ENCODE measurements at regions not wholly inside any gene's neighbourhood (a gene's known extent, or its start where the extent isn't known, plus 50 kb on each side); places are given as distances from the start of the nearest gene placed in this dataset.

GRCh38 chr7:156028521-156028920 lies 216.3 kb upstream of the SHH start:
- no peak for DNase-seq (ENCODE audit: low read depth)
- TF ChIP-seq CTCF (IDR thresholded peaks at IDR 0.05; ENCODE audit: insufficient read depth, low read depth, low read length) = no peak

DNA sequence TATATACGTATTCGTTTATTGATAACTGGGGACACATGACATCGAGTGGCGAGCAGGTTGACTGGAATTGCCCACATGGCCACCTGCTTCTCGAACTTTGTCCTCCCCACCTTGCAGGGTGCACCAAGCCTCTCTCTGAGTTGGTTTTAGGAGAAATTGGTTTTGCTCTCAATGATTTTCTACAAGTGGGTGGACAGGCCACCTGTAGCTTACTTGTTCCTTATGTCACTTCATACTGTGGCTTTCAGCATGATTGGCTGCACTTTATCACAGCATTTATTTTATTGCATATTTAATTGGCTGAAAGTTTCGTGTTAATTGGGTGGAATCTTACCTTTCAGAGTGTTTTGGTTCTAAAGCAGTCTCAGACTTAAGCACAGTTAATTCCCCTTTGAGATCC lies 215.6 kb upstream of the SHH start:
- H3K4me3 ChIP-seq (ENCODE audit: low read depth, low read length) = no peak overlapping the region
- no peak for DNase-seq (ENCODE audit: low read depth)
- TF ChIP-seq CTCF (IDR thresholded peaks at IDR 0.05; ENCODE audit: insufficient read depth, low read depth, low read length) = no peak

More at GRCh38 chr7:156028521-156028920, 216.3 kb upstream of the SHH start:
- no peak overlapping the region for H3K4me3 ChIP-seq (ENCODE audit: low read depth, low read length)

DNA sequence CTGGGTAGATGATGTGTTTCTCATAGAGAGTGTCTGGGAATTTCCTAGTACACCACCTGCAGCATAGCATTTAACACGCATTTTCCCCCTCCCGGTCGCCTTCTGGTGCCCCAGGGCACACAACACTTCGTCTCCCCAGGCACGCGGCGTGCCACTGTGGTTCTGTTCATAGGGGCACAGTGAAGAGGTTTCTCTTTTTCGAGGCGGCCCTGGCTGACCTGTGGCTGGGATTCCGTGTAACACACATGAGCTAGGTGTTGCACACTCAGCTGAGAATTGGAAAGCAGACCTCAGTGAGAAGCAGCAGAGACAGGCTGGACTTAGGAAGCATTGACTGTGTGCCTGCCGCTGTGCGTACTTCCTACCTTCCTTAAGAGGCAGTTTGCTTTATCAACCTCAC lies 214.3 kb upstream of the SHH start:
- H3K4me3 ChIP-seq (ENCODE audit: low read depth, low read length) = no peak overlapping the region
- no peak for DNase-seq (ENCODE audit: low read depth)
- TF ChIP-seq CTCF (IDR thresholded peaks at IDR 0.05; ENCODE audit: insufficient read depth, low read depth, low read length) = no peak

GRCh38 chr7:156026076-156026600 lies 213.9 kb upstream of the SHH start:
- DNase-seq (ENCODE audit: low read depth) = no peak
- no peak overlapping the region for H3K4me3 ChIP-seq (ENCODE audit: low read depth, low read length)
- no peak for TF ChIP-seq CTCF (IDR thresholded peaks at IDR 0.05; ENCODE audit: insufficient read depth, low read depth, low read length)

DNA sequence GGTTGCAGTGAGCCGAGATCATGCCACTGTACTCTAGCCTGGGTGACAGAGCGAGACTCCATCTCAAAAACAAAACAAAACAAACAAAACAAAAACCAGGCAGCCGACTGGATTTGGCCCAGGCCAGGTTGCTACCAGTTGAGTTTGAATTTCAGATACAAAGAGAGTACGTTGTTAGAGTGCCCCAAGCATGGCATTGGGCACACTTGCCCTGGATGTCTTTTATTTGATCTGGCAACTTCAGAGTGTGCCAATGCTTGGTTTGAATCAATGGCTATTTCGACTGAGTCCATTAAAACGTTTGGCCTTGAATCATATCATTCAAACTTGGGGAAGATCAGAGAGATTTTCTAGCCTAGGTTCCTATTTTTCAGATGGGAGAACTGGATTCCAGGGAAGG lies 213.4 kb upstream of the SHH start:
- no peak for TF ChIP-seq CTCF (IDR thresholded peaks at IDR 0.05; ENCODE audit: insufficient read depth, low read depth, low read length)
- H3K4me3 ChIP-seq (ENCODE audit: low read depth, low read length) = no peak overlapping the region
- no peak for DNase-seq (ENCODE audit: low read depth)

- no peak overlapping the region for H3K4me3 ChIP-seq (ENCODE audit: low read depth, low read length)
- TF ChIP-seq CTCF (IDR thresholded peaks at IDR 0.05; ENCODE audit: insufficient read depth, low read depth, low read length) = no peak
- no peak for DNase-seq (ENCODE audit: low read depth)
Measured at GRCh38 chr7:156024201-156024600, 211.9 kb upstream of the SHH start.
